T-helper 1 cell (primary cell): ENCODE measurements at regions not wholly inside any gene's neighbourhood (a gene's known extent, or its start where the extent isn't known, plus 50 kb on each side); places are given as distances from the start of the nearest gene placed in this dataset.

Experiments
- DNase-seq, 5 donors: peaks; one replicate each; pipeline ENCODE4 v3.0.0-alpha.2; 2012 to 2020

DNA sequence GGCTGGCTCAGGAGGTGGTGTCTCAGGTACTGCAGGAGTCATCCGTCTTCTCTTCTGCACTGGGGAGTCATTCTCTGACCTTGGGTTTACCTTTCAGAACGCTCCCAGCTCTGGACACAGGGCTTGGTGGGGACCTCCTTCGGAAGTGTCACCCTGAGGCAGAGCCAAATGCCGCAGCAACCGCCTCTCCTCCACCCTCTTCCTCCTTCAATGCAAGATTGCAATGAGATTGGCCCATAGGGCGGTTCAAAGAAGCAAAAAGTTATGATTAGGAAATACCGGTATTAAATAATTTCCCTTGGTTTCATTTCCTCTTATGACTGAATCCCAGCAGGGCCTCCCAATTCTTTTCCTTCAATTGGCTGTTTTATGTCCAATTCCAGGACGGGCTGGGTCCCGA is 178.8 kb downstream of the ACKR3 start:
- no peak for DNase-seq

DNA sequence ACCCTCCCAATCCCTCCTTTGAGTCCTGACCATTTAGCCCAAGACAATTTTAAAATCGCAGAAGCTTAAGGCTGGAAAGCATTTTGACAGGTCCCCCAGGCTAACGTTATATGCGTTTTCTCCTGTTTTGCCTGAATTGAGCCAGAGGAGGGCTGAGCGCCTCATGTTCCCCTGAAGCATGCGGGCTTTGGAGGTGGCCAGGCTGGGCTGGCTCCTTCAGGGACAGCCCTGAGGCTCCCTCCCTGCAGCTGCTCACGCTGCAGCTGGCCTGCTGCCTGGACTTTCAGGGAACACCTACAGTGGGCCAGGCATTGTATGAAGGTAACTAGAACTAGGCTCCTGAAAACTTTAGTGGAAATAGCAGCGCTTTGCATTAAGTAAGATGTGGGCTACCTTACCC is 179.2 kb downstream of the ACKR3 start:
- DNase-seq, result no peak

DNA sequence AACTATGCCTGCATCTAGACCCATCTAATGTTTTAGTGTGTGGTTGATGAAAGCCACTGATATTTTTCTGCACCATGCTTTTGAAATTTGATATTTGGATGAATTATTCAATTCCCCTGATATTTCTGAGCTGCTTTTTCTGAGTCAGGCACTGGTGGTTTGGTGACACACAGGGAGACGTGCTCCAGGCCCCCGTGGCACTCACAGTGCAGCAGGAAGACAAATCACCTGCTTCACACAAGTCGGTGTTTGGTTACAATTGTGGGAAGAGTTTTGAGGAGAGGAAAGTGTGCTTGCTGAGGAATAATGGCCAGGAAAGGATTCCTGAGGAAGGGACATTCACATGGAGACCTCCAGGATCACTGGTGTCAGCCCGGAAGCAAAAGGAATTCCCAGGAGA is 179.7 kb downstream of the ACKR3 start:
- no peak for DNase-seq

DNA sequence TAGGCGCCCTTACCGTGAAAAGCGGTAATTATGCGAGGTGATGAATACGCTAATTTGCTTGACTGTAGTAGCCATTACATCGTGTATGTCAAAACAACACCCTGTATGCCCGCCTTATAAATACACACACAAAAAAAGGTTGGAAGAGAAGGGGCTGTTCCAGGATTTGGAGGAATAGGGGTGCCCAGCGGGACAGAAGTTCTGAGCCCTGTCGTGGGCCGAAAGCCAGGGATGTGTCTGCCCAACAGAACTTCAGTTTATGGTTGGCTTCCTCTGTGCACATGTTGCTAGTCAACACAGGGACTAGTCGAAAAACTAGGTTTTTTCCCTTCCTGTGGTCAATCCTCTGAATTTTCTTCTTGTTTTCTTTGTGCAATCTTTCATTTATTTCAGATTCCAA is 182.5 kb downstream of the ACKR3 start:
- DNase-seq, result no peak

DNA sequence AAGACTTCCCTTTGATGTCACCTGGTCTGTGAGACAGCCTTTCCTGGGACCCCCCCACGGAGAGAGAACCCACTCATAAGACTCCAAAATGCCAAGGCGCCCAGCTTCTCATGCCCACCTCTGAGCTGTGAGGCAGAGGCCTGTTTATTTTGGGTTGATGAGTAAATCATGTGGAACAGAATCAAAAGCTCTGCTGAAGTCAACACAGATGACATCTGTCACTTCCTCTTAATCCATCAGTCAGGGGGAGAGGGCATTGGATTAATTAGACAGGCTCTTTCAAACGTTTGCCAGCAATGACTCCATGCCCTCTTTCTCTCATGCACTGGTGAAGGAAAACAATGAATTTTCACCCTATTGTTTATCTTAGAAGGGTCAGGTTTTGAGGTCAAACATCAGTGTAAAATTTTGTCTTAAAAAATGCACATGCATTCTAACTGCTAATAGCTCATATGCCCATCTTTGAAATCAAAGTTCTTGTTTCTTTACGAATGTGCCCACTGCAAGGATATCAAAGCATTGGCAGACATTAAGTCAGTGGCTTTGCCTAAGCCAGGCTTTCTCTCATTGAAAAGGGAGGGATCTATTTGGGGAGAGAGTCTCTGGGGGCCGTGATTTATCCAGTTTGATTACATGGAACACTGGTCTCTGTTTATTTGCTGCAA is 184.1 kb downstream of the ACKR3 start:
- DNase-seq, result no peak

DNA sequence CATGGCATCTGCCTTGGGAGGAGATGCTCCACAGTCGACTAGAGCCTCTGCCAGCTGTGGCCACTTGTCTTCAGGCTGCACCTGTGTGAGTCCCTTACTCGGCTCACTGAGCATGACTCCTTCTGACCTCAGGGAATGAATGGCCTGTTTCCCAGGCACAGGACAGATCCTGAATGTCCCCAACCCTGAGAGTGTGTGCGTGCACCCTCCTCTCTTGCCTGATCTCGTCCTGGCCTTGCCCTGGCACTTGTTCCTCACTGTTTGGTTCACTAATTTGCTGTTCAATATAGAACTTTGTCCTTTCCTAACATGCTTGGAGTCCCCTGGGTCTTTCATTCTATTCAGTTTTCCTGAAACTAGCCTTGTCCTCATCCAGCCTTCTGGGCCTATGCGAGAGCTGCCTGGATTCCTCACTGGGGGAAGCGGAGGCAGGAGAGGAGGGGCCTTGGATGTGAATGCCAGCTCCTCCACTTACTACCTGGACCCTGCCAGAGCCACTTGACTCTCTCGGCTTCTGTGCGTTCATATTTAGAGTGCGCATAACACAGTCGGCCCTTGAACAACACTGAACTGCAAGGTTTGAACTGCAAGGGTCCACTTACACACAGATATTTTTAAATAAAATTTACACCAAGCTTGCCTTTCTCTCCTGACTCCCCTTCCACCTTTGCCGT is 184.8 kb downstream of the ACKR3 start:
- no peak for DNase-seq

DNA sequence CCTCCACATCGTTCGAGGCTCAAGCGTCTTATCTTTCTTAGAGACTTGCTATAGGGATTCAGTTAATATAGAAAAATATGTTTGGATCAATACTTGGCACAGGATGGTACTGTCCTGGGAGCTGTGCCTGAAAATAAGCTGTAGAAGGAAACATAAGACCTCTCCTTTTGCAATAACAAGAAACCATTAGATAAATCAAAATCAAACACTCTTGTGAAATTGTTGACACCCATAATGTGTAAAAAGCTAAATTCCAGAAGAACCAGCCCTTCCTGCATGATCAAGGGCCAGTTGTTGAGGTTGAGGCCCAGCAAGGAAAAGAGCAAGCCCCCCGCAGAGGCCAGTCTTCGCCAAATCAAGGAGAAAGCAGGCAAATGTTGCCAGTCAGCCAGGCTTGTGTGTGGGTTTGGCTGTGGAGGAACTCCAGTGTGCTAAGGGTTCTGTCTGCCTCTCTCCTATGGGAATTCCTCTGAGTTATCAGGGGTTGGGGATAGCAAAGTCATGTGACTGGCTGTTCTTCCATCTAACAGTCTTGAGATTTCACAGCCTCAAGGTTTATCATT is 185.7 kb downstream of the ACKR3 start:
- DNase-seq, result no peak

DNA sequence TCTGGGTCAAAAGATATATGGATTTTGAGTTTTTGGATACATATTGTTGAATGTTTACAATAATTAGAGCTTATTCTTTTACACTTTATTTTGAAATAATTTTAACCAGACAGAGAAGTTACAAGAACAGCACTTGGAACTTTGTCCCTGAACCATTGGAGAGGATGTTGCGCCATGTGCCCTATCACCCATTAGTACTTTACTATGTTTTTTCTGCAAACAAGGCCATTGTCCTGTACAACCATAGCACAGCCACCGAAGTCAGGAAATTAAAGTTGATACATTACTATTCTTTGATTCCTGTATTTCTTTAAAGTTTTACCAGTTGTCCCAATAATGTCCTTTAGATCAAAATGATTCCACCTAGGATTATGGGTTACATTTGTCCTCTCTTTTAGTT is 188.8 kb downstream of the ACKR3 start:
- DNase-seq, result no peak

DNA sequence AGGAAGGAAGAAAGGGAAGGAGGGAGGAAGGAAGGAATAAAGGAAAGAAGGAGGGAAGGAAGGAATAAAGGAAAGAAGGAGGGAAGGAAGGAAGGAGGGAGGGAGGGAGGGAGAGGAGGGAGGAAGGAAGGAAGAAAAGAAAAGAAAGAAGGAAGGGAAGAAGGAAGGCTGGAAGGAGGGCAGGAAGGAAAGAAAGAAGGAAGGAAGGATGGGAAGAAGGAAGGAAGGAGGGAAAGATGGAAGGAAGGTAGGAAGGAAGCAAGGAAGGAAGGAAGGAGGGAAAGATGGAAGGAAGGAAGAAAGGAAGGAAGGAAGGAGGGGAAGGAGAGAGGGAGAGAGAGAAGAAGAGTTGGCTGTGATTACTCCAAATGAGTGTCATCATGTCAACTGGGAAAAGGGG is 190.6 kb downstream of the ACKR3 start:
- no peak for DNase-seq

DNA sequence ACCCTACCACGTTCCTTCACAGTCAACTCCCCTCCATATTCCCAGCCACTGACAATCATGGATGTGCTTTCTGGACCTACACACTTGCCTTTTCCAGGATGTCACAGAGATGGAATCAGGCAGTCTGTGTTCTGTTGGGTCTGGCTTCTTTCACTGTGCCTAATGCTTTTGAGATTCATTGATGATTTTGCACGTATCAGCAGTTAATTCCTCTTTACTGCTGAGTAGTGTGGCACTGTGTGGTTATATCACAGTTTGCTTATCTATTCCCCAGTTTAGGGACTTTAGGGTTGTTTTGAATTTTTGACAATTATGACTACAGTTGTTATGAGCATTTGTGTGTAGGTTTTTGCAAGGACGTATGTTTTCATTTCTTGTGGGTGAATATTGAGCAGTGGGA is 191.7 kb downstream of the ACKR3 start:
- no peak for DNase-seq

DNA sequence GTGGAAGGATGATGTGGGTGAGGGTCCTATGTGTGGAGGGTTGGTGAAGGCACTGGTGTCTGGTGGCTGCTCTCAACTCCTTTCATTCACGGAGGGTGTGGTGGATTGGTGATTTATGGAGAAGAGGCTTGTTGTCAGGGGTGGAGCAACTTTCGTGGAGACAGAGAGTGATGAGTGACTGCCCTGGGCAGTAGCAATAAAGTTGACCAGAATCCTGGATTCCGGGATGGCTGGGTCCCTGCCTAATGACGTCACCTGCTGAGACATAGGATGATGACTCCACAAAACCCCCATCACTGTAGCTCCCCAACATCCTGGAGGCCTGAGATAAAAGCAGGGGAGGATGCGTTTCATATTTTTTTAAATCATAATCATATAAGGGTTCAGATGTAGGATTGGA is 193.0 kb downstream of the ACKR3 start:
- no peak for DNase-seq

DNA sequence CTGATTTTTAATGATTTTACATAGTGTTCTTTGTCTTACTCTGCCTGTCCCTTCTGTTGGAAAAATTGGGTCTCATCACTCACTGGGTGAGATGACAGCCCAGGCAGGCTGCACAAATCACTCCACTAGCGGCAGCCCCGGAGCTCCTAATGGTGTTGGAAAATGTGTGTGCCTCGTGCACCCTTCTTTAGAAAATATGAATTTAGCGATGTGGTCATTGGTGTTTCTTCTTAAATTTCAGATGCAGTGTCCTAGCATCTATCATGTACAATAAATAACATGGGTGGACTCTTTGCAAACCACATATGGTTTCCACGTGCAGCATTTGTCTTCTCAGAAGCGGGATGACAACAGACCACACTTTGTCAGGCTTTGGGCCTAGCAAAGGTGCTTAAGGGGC is 194.2 kb downstream of the ACKR3 start:
- DNase-seq, result no peak

DNA sequence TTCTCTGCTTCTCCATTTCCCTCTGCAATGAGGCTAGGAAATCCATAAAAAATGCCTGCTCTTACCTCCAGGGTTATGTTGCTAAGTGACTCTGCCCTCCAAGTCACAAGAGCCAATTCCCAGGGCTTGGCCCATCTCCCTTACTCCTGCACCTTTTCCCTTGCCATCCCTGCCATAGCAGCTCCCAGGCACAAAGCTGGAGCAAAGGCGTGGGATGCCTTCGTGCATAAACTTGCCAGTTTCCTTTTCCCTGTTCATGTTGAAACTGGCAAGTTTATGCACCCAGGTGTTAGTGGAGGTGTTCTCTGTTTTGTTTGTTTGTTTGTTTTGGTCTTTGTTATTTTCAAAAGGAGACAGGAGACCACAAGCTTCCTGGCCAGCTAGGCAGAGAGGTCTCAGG is 195.1 kb downstream of the ACKR3 start:
- DNase-seq, result no peak

DNA sequence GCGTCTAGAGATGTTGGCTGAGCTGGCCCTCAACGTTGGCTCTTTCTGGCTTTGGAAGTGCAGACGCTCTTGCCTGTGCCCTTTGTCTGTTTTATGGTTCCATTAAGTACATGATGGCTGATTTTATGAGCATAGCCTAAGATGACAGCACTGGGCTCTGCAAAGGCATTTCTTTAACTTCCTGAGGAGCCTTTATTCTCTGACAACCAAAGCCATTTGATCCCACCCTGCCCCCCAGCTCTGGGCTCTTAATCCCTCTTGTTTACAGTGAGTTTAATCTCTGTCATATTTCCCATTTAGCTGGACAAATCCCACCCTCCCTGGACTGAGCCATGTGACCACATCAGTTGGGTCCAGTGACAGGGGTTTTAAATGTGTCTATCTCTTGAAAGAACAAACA is 195.9 kb downstream of the ACKR3 start:
- DNase-seq, result no peak

DNA sequence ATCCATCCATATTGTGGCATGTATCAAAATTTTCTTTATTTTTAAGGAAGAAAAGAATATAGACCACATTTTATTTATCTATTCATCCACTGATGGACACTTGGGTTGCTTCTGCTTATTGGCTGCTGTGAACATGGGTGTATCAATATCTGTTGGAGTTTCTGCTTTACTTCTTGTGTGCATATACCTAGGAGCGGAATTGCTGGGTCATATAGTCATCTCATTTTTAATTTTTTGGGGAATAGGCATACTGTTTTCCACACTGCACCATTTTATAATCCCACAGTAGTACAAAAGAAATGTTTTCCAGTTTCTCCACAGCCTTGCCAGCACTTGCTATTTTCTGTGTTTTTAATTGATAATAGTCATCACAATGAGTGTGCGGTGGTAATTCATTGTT is 197.2 kb downstream of the ACKR3 start:
- no peak for DNase-seq

DNA sequence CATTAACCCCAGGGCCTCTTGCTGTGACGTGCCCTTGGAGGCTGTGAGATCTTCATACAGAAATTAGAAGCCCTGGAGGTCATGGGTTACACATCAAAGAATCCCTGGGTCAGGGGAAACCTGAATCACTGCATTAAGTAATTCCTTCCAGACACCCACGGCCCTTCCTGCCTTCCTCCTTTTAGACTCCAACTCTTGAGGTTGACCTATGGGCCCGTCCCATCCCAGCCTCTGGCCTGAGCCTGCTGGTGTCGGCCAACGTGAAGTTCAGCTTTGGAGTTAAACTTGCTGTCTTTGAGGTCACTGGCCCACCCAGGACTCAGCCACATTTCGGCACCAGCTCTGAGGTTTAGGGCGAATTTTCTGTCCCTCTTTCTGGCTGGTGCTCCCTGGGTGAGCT is 198.3 kb downstream of the ACKR3 start:
- no peak for DNase-seq

DNA sequence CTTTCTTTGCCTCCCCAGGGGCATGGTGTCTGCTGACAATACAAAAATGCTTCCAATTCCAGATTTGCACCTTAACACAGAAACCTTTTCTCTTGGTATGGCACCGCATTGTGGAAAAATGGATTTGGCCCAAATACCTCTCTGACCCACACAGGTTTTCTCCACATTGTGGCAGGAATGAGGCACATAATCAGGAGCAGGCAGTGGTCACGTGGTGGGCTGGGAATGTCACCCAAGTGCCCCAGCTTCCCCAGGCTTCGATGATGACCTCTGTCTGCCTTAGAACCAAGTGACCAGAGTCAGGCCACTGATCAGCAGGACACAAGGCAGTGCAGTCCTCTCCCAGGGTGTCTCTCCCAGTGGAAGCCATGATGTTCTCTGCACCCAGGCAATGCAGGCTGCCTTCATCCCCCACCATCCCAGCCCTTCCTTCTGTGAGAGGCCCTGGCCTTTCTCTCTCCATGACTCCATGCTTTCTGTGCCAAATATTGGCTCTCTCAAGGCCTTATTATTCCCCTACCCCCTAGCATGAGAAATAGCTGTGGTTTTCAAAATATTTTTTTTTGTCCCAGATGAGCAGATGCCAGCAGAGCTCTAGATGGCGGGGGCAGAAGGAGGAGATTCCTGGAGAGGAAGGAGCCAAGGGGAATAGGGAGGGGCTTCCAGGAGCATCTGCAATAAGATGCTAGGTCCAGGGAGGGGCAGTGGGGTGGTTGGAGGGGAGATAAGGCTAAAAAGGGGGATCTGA is 198.9 kb downstream of the ACKR3 start:
- DNase-seq, result no peak

DNA sequence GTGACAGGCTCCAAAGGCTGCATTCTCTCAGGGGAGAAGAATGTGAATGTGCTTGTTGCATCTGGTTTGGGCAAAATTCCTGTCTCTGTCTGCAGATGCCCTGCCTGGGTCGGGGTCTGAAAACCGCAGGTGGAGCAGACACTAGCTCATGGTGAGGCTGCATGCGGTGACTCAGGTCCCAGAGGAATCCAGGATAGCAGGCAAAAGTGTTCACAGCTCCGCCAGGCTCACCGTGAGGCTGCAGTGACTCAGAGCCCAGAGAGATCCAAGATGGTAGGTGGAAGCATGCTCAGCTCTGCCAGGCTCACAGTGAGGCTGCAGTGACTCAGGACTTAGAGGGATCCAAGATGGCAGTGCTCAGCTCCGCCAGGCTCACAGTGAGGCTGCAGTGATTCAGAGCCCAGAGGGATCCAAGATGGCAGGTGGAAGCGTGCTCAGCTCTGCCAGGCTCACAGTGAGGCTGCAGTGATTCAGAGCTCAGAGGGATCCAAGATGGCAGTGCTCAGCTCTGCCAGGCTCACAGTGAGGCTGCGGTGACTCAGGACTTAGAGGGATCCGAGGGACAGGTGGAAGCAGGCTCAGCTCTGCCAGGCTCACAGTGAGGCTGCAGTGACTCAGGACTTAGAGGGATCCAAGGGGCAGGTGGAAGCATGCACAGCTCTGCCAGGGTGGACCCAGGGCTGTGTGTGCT is 200.5 kb downstream of the ACKR3 start:
- DNase-seq, result no peak

DNA sequence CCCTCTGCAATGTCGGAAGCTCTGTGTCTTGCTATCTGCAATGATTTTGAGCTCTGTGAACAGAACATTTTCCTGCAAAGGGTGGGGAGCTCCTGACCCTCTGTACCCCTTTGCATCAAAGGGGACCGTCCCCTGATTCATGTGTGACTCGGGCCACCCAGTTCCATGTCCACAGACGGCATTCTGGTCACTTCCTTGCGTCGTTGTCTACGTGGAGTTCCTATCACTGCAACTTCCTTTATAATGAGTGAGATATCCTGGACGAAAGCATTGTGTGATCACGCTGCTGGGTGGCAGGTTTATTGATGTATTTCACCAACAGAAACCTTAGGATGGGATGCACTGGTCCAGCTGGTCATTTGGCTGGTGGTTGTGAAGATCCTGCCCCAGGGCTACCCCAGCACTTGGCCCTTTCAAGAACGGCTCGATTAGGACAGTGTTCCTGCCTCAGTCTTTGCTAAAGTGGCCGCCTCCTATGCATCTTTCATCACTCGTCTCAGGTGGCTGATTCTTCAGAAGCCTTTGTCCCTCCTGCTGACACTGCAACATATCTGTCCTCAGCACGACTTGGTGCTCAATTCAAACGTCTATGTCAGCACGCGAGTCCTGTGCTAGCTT is 202.7 kb downstream of the ACKR3 start:
- no peak for DNase-seq

DNA sequence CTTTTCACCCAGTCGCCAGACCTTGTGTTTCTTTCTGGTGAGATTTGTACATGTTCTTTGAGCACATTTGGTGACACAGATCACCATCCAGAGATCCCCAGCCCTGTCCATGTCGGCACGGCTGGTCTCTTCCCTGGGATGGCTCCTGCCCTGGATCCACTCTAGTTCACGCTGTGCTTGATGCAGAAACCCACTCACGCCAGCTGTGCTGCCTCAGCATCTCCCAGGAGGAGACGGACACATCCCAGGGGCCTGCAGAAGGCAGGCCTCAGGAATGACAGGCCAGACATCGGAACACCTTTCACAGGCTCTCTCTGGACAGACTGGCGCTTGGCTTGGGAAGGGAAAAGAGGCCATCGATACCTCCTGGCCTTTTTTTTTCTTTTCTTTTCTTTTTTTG is 203.6 kb downstream of the ACKR3 start:
- no peak for DNase-seq

DNA sequence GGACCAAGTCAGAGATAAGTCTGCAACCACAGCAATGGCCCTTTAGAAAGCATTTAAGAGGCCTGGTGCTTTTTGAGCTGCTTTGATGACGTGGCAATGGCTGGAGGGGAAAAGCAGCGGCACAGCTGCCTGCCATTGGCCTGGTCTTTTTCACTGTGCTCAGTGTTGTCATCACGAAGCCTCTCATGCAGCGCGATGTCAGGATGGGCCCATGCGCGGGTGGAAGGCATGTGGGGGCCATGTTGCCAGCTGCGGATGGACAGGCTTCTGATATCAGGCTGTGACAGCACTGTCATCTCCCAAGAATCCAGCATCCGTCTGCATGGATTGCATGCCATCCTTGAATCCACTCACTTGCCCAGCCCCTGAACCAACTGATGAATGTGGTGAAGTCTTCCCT is 204.5 kb downstream of the ACKR3 start:
- no peak for DNase-seq

DNA sequence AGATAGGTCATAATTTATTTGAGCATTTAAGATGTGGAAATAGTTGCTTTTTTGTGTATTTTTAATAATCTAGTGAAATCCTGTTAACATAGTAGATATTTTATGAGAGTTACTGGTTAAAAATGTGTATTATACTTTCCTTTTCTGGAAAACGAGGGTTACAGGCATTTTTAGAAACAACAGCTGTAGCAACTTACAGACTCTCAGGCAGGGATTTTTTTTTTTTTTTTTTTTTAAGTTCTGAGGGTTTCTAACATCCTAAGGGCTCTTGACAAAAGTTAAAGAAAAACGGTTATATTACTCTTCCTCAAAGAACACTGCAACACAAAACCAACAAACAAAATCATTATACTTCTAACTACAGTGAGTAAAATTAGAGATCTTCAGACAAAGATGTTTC is 205.9 kb downstream of the ACKR3 start:
- DNase-seq, result no peak

DNA sequence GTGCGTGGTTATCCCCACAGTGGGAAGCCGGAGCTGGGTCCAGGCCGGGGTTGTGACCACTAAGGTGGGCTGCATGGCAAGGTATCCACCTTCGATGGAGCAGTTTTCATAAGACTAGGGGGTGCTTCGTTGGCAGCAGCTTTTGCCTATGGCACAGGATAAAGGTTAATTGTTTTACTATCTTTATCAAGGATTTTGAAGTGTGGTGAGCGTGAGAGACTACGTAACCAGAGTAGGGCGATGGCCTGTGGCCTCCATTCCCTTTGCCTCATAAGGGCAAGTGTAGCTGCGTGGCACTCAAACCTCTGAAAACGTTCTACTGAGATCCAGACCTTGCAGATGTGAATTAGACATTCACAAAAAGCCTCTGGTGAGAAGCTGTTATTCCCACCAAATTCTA is 206.6 kb downstream of the ACKR3 start:
- no peak for DNase-seq
